Activated CD4-positive, alpha-beta T cell treated with anti-CD3 and anti-CD28 coated beads for 36 hours (primary cell): ENCODE measurements at regions not wholly inside any gene's neighbourhood (a gene's known extent, or its start where the extent isn't known, plus 50 kb on each side); places are given as distances from the start of the nearest gene placed in this dataset.

Experiments
- ATAC-seq: fragments of 200-7000 bp; cut with Tn5 transposase; one replicate; pipeline ENCODE4 v1.10.0; 2021; ENCODE audit warnings: mild to moderate bottlenecking, moderate library complexity
- CTCF ChIA-PET: fragments of 350-600 bp; sonication (Branson Sonifier 250); formaldehyde crosslinking; loops from one replicate; lab custom pipeline; 2021; ENCODE audit warnings: antibody characterized with exemption; lab: Charles Lee
- POLR2A ChIA-PET: fragments of 350-600 bp; sonication (Branson Sonifier 250); formaldehyde crosslinking; loops from one replicate; lab custom pipeline; 2021; ENCODE audit warnings: antibody characterized with exemption, inconsistent platforms; lab: Charles Lee
- DNase-seq: peaks from one replicate; pipeline ENCODE4 v3.0.0-alpha.2; 2020
- H3K27ac Mint-ChIP-seq: one replicate; pipeline ENCODE4 v1.8.0; 2021; ENCODE audit warnings: mixed read lengths
- H3K27me3 Mint-ChIP-seq: one replicate; pipeline ENCODE4 v1.8.0; 2021; ENCODE audit warnings: mixed read lengths
- H3K36me3 Mint-ChIP-seq: one replicate; pipeline ENCODE4 v1.8.0; 2021; ENCODE audit warnings: low read depth, mixed read lengths
- H3K4me1 Mint-ChIP-seq: one replicate; pipeline ENCODE4 v1.8.0; 2021; ENCODE audit warnings: mixed read lengths
- H3K4me3 Mint-ChIP-seq: one replicate; pipeline ENCODE4 v1.8.0; 2021; ENCODE audit warnings: mild to moderate bottlenecking, moderate library complexity, mixed read lengths
- H3K9me3 Mint-ChIP-seq: one replicate; pipeline ENCODE4 v1.8.0; 2021; ENCODE audit warnings: low read depth, mixed read lengths
- intact Hi-C, 2 experiments: fragments of 100-400 bp; cut with DNase I in 1 of 2; cut with micrococcal nuclease in 1 of 2; formaldehyde crosslinking; loops; one replicate each; pipeline versions ENCODE4 v1.14.2 to v1.15.1; 2022 to 2024; cut with DNase I, micrococcal nuclease

DNA sequence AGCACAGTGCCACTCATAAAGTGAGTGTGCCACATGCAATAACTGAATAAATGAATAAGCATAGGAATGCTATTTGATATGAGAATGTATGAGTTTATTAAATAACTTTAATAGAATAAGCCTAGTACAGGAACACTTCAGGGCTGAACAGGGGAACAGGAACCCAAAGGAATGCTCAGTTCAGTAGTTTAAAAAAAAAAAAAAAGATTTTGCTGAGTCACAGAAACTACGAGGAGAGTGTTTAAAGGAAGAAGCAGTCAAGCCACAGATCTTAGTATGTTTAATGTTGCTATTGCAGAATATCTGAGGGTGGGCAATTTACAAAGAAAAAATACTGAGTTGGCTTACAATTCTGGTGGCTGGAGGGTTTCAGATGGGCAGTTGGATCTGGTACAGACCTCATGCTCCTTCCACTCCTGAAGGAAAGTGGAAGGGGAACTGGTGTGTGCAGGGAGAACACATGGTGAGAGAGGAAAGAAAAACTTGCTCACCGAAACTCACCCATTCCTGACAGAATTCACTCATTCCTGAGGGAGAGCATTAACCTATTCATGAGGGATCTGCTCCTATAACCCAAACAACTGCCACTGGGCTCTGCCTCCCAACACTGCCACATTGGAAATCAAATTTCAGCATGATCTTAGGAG lies 880.3 kb upstream of the MGAT4C start:
- POLR2A ChIA-PET = no interaction called here
- intact Hi-C loops = no loop called here
- no peaks in the 10 kb centered on the region for H3K36me3 Mint-ChIP-seq
- peaks cover 3% of the 10 kb centered on the region for H3K9me3 Mint-ChIP-seq
- no peaks in the 10 kb centered on the region for H3K4me1 Mint-ChIP-seq
- no peak overlapping the region for H3K27ac Mint-ChIP-seq
- H3K4me3 Mint-ChIP-seq = no peak overlapping the region
- no peaks in the 10 kb centered on the region for H3K27me3 Mint-ChIP-seq
- DNase-seq = no peak
- no peak for ATAC-seq
- CTCF ChIA-PET = no interaction called here

DNA sequence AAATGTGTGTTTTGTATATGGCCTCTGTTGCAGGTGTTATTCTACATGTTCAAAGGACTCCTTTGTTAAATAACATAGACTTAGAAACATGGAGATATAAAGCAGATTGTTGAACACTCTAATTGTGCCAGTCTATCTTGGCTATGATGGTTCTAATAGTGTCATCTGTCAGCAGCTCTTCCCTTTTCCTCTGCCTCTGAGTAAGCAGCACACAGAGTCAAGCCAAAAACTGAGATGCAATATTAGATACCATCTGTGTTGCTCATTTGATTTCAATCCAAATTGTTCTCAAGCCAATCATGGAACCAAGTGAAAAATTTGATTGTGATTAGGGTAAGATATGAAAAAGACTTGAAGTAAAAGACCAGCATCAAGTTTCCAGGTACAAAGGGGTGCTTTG lies 871.1 kb upstream of the MGAT4C start:
- H3K27ac Mint-ChIP-seq = no peak overlapping the region
- no peaks in the 10 kb centered on the region for H3K36me3 Mint-ChIP-seq
- no peaks in the 10 kb centered on the region for H3K27me3 Mint-ChIP-seq
- no peak for ATAC-seq
- intact Hi-C loops = no loop called here
- ChIA-PET CTCF (no interaction called here), POLR2A (no interaction called here)
- no peak overlapping the region for H3K4me3 Mint-ChIP-seq
- H3K4me1 Mint-ChIP-seq = no peaks in the 10 kb centered on the region
- peaks cover 8% of the 10 kb centered on the region for H3K9me3 Mint-ChIP-seq
- no peak for DNase-seq

- H3K27ac Mint-ChIP-seq = no peak overlapping the region
- CTCF ChIA-PET = no interaction called here
- no peaks in the 10 kb centered on the region for H3K27me3 Mint-ChIP-seq
- POLR2A ChIA-PET = no interaction called here
- ATAC-seq (no peak), DNase-seq (no peak)
- no peaks in the 10 kb centered on the region for H3K36me3 Mint-ChIP-seq
- H3K9me3 Mint-ChIP-seq = peaks cover 10% of the 10 kb centered on the region
- no peaks in the 10 kb centered on the region for H3K4me1 Mint-ChIP-seq
- H3K4me3 Mint-ChIP-seq = no peak overlapping the region
- intact Hi-C loops = no loop called here
These were observed 865.7 kb upstream of the MGAT4C start for GRCh38 chr12:87121896-87122295.

- Mint-ChIP-seq H3K4me3 (no peak overlapping the region), H3K27me3 (no peaks in the 10 kb centered on the region), H3K4me1 (no peaks in the 10 kb centered on the region), H3K27ac (no peak overlapping the region), H3K9me3 (peaks cover 10% of the 10 kb centered on the region), H3K36me3 (no peaks in the 10 kb centered on the region)
- POLR2A ChIA-PET = no interaction called here
- intact Hi-C loops = no loop called here
- DNase-seq = no peak
- no peak for ATAC-seq
- CTCF ChIA-PET = no interaction called here
These were observed 864.2 kb upstream of the MGAT4C start for GRCh38 chr12:87120440-87120839.

GRCh38 chr12:87119713-87120112 lies 863.5 kb upstream of the MGAT4C start:
- Mint-ChIP-seq H3K27me3 (no peaks in the 10 kb centered on the region), H3K36me3 (no peaks in the 10 kb centered on the region)
- CTCF ChIA-PET = no interaction called here

GRCh38 chr12:87117526-87117925 lies 861.3 kb upstream of the MGAT4C start:
- no peaks in the 10 kb centered on the region for H3K36me3 Mint-ChIP-seq
- ChIA-PET CTCF (no interaction called here), POLR2A (no interaction called here)
- no peak overlapping the region for H3K4me3 Mint-ChIP-seq
- no peak for DNase-seq
- H3K4me1 Mint-ChIP-seq = no peaks in the 10 kb centered on the region
- no peak overlapping the region for H3K27ac Mint-ChIP-seq
- H3K9me3 Mint-ChIP-seq = peaks cover 2% of the 10 kb centered on the region
- intact Hi-C loops = no loop called here
- ATAC-seq = no peak
- H3K27me3 Mint-ChIP-seq = no peaks in the 10 kb centered on the region

More at GRCh38 chr12:87119713-87120112, 863.5 kb upstream of the MGAT4C start:
- Mint-ChIP-seq H3K4me3 (no peak overlapping the region), H3K4me1 (no peaks in the 10 kb centered on the region), H3K9me3 (peaks cover 8% of the 10 kb centered on the region), H3K27ac (no peak overlapping the region)
- POLR2A ChIA-PET = no interaction called here
- ATAC-seq (no peak), DNase-seq (no peak)
- intact Hi-C loops = no loop called here

- CTCF ChIA-PET = no interaction called here
- Mint-ChIP-seq H3K4me1 (no peaks in the 10 kb centered on the region), H3K36me3 (no peaks in the 10 kb centered on the region), H3K9me3 (no peaks in the 10 kb centered on the region), H3K27ac (no peak overlapping the region), H3K27me3 (no peaks in the 10 kb centered on the region), H3K4me3 (no peak overlapping the region)
- ATAC-seq (no peak), DNase-seq (no peak)
- POLR2A ChIA-PET = no interaction called here
- intact Hi-C loops = no loop called here
These were observed 860.6 kb upstream of the MGAT4C start for GRCh38 chr12:87116780-87117179.

DNA sequence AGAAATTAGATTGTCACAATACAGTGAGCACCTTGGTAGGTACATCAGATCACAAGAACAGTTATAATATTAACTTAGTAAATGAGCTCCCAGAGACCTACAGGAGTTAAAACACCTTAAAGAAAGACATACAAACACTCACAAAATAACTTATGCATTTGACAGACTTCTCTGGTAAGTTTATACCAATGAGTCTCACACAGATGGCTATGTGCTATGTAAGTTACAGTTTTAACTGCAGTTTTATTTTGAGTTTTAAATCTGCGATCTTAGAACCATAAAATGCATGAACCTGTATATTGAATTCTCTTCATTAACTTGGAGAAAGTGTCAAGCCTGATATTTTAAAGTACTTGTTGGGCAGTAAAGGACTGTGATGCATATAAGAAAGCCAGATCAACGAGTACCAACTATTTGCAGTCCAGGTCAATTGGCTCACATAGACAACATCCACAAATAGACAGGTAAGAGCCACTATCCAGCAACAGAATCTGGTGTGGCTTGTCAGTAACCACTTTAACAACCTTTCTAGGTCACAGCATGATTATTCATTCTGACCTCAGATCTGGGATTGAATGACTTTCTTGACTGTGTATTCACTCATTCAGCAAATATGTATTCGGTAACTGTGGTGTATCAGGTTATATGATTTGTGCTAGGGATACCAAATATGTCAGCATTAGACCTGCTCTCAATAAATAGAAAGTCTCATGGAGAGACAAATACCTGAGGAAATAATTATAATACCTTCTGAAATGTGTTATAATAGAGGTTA lies 856.6 kb upstream of the MGAT4C start:
- H3K4me3 Mint-ChIP-seq = no peak overlapping the region
- no peaks in the 10 kb centered on the region for H3K36me3 Mint-ChIP-seq
- no peaks in the 10 kb centered on the region for H3K4me1 Mint-ChIP-seq
- intact Hi-C loops = no loop called here
- POLR2A ChIA-PET = no interaction called here
- CTCF ChIA-PET = no interaction called here
- no peak for ATAC-seq
- no peaks in the 10 kb centered on the region for H3K9me3 Mint-ChIP-seq
- no peak overlapping the region for H3K27ac Mint-ChIP-seq
- H3K27me3 Mint-ChIP-seq = no peaks in the 10 kb centered on the region
- DNase-seq = no peak

GRCh38 chr12:87107766-87108165 lies 851.6 kb upstream of the MGAT4C start:
- Mint-ChIP-seq H3K27ac (no peak overlapping the region), H3K4me1 (no peaks in the 10 kb centered on the region), H3K27me3 (no peaks in the 10 kb centered on the region), H3K9me3 (no peaks in the 10 kb centered on the region), H3K4me3 (no peak overlapping the region), H3K36me3 (no peaks in the 10 kb centered on the region)
- ATAC-seq (no peak), DNase-seq (no peak)
- ChIA-PET CTCF (no interaction called here), POLR2A (no interaction called here)
- intact Hi-C loops = no loop called here

GRCh38 chr12:87107270-87107669 lies 851.1 kb upstream of the MGAT4C start:
- intact Hi-C loops = no loop called here
- Mint-ChIP-seq H3K4me3 (no peak overlapping the region), H3K4me1 (no peaks in the 10 kb centered on the region), H3K36me3 (no peaks in the 10 kb centered on the region), H3K27ac (no peak overlapping the region), H3K9me3 (no peaks in the 10 kb centered on the region), H3K27me3 (no peaks in the 10 kb centered on the region)
- no peak for DNase-seq
- ChIA-PET CTCF (no interaction called here), POLR2A (no interaction called here)
- no peak for ATAC-seq

DNA sequence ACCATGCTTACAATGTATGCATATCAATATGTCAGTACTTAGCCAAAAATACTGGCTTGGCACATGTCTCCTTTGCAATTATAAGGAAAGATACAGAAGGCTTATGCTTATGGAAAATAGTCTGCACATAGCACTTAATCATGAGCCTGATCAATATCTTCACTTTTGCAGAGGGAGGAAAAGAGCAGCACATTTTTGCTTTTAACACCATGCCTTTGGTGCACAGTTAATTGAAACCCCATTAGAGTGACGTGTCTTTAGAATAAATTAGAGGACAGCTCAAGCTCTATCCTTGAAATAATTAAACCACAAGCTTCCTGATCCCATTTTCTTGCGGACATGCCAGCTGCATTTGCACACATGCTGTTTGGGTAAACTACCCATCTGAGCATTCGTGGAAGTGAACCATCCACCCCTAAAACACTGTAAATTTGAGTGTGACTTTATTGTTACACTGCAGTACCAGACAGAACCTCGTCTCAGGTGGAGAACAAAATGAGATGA lies 839.9 kb upstream of the MGAT4C start:
- no peaks in the 10 kb centered on the region for H3K36me3 Mint-ChIP-seq
- POLR2A ChIA-PET = no interaction called here
- no peaks in the 10 kb centered on the region for H3K4me1 Mint-ChIP-seq
- DNase-seq (no peak), ATAC-seq (no peak)
- H3K9me3 Mint-ChIP-seq = peaks cover 3% of the 10 kb centered on the region
- CTCF ChIA-PET = no interaction called here
- H3K27me3 Mint-ChIP-seq = no peaks in the 10 kb centered on the region
- intact Hi-C loops = no loop called here
- H3K27ac Mint-ChIP-seq = no peak overlapping the region
- no peak overlapping the region for H3K4me3 Mint-ChIP-seq

DNA sequence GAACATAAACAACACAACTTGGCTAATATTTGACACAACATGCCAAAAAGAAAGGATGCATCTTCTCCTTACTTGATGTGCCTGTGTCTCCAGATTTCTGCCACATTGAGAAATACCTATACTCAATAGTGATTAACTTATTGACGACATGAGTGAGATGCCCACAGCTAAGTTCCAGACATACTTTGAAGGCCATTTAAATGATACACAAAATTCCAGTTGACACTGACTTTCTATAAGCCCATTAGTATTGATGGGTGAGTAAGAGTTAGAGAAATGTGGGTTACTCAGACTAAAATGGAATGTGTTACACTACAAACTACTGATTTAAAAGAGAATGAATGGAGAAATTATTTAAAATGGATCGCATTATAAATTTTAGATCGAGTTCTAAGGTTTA lies 838.2 kb upstream of the MGAT4C start:
- Mint-ChIP-seq H3K9me3 (no peaks in the 10 kb centered on the region), H3K4me1 (no peaks in the 10 kb centered on the region)
- CTCF ChIA-PET = no interaction called here

More for the DNA sequence above, 838.2 kb upstream of the MGAT4C start:
- no peak for ATAC-seq
- H3K4me3 Mint-ChIP-seq = no peak overlapping the region
- no peaks in the 10 kb centered on the region for H3K36me3 Mint-ChIP-seq
- POLR2A ChIA-PET = no interaction called here
- H3K27ac Mint-ChIP-seq = no peak overlapping the region
- H3K27me3 Mint-ChIP-seq = no peaks in the 10 kb centered on the region
- no peak for DNase-seq
- intact Hi-C loops = no loop called here
